HepG2 (cell line): ENCODE measurements at regions not wholly inside any gene's neighbourhood (a gene's known extent, or its start where the extent isn't known, plus 50 kb on each side); places are given as distances from the start of the nearest gene placed in this dataset.

Source experiments
- ATAC-seq: fragments of 200-7000 bp; cut with Tn5 transposase; 3 replicates; pipeline ENCODE4 v1.9.1; 2020; ENCODE audit warnings: mild to moderate bottlenecking, moderate library complexity
- BruUV-seq: library from RNA; stranded (reverse); fragments of 400-500 nt; replicated peaks from 2 replicates; lab custom pipeline; 2021; lab: Mats Ljungman, UMichigan
- CTCF ChIA-PET: fragments of 300-600 bp; formaldehyde crosslinking; extraction: SDS; loops from one replicate; lab custom pipeline; 2021; ENCODE audit warnings: low total read pairs, inconsistent platforms, low intra/inter-chr PET ratio; lab: Yijun Ruan, JAX
- POLR2A ChIA-PET: fragments of 350-600 bp; sonication (Branson Sonifier 250); formaldehyde crosslinking; loops from one replicate; lab custom pipeline; 2020; ENCODE audit warnings: antibody characterized with exemption, inconsistent platforms; lab: Yijun Ruan, JAX
- DNase-seq: peaks from one replicate; pipeline ENCODE4 v3.0.0-alpha.2; 2015; ENCODE audit warnings: low spot score
- FAIRE-seq: peaks from 3 replicates; lab custom pipeline; 2011; peaks lifted over from hg19 to GRCh38; lab: Jason Lieb, UNC
- H2AFZ ChIP-seq: one replicate; pipeline ENCODE4 v1.6.1; 2011; ENCODE audit warnings: low read length, inconsistent platforms
- H3K27ac ChIP-seq: fragments of 300-600 bp; 3 replicates; pipeline ENCODE4 v1.8.0; 2011; ENCODE audit warnings: mixed run types, mild to moderate bottlenecking, mixed read lengths, low read length, inconsistent platforms; ENCODE audit not compliant: insufficient read depth; ENCODE audit errors: extremely low read length
- H3K27me3 ChIP-seq, 2 experiments: fragments of 200-600 bp in 1 of 2; 2 replicates in 1 of 2; 3 replicates in 1 of 2; pipeline versions ENCODE4 v1.6.0 to v1.8.0; 2011; ENCODE audit warnings: low read length in 2 of 2, mild to moderate bottlenecking in 2 of 2, moderate library complexity in 2 of 2, inconsistent platforms in 1 of 2; ENCODE audit not compliant: insufficient read depth in 2 of 2, control insufficient read depth in 1 of 2
- H3K36me3 ChIP-seq, 2 experiments: fragments of 200-600 bp in 1 of 2; replicated peaks in 1 of 2; 2 replicates in 1 of 2; 3 replicates in 1 of 2; pipeline versions ENCODE4 v1.5.1 to v1.8.0; 2011; ENCODE audit warnings: low read length in 2 of 2, inconsistent platforms in 1 of 2; ENCODE audit not compliant: insufficient read depth in 2 of 2, control insufficient read depth in 1 of 2
- H3K4me1 ChIP-seq: 2 replicates; pipeline ENCODE4 v1.5.1; 2012; ENCODE audit warnings: low read length, inconsistent platforms; ENCODE audit not compliant: insufficient read depth
- H3K4me2 ChIP-seq: 2 replicates; pipeline ENCODE4 v1.6.0; 2011; ENCODE audit warnings: low read depth, low read length, inconsistent platforms
- H3K4me3 ChIP-seq, 3 experiments: fragments of 200-600 bp in 1 of 3; sonication (generic), shearing (Covaris generic) in 1 of 3; replicated peaks in 1 of 3; 2 replicates each; pipeline ENCODE4 v1.5.1; 2011 to 2016; ENCODE audit warnings: low read length in 3 of 3, inconsistent platforms in 2 of 3, low read depth in 2 of 3, mild to moderate bottlenecking in 2 of 3, control low read depth in 1 of 3, mixed read lengths in 1 of 3; ENCODE audit not compliant: insufficient read depth in 1 of 3
- H3K79me2 ChIP-seq: one replicate; pipeline ENCODE4 v1.6.1; 2011; ENCODE audit warnings: low read length, inconsistent platforms; ENCODE audit not compliant: insufficient read depth
- H3K9ac ChIP-seq: 2 replicates; pipeline ENCODE4 v1.6.0; 2011; ENCODE audit warnings: mild to moderate bottlenecking, low read depth, low read length, inconsistent platforms; ENCODE audit not compliant: insufficient read depth
- H3K9me3 ChIP-seq: 2 replicates; pipeline ENCODE4 v1.5.1; 2012; ENCODE audit warnings: mild to moderate bottlenecking, low read length
- H4K20me1 ChIP-seq: 2 replicates; pipeline ENCODE4 v1.6.0; 2011; ENCODE audit warnings: inconsistent platforms, mild to moderate bottlenecking, low read length, moderate library complexity; ENCODE audit not compliant: insufficient read depth
- GFI1 ChIP-seq: sonication (generic); formaldehyde crosslinking; IDR thresholded peaks from 2 replicates; pipeline ENCODE4 v1.5.0; 2020; ENCODE audit warnings: missing genetic modification reagents, mild to moderate bottlenecking, borderline replicate concordance
- GMEB1 ChIP-seq: sonication (generic); formaldehyde crosslinking; IDR thresholded peaks from 2 replicates; pipeline ENCODE4 v1.5.1; 2020; ENCODE audit warnings: missing genetic modification reagents, mild to moderate bottlenecking, borderline replicate concordance
- HHEX ChIP-seq: IDR thresholded peaks from 2 replicates; pipeline ENCODE4 v1.6.1; 2016; ENCODE audit warnings: control low read depth
- MBD4 ChIP-seq: IDR thresholded peaks from 2 replicates; pipeline ENCODE4 v1.6.1; 2012; ENCODE audit warnings: low read length, inconsistent platforms, borderline replicate concordance
- PHF8 ChIP-seq: sonication (generic); formaldehyde crosslinking; IDR thresholded peaks from 2 replicates; pipeline ENCODE4 v1.5.0; 2020; ENCODE audit warnings: missing genetic modification reagents
- RAD21 ChIP-seq: fragments of 450-650 bp; formaldehyde crosslinking; IDR thresholded peaks from 2 replicates; pipeline ENCODE4 v1.5.0; 2020; ENCODE audit warnings: mild to moderate bottlenecking
- TSC22D2 ChIP-seq: sonication (generic); formaldehyde crosslinking; IDR thresholded peaks from 2 replicates; pipeline ENCODE4 v1.5.1; 2020; ENCODE audit warnings: missing genetic modification reagents, mild to moderate bottlenecking, borderline replicate concordance
- ZBTB10 ChIP-seq: sonication (generic); formaldehyde crosslinking; IDR thresholded peaks from 2 replicates; pipeline ENCODE4 v1.4.0; 2020; ENCODE audit warnings: missing genetic modification reagents, borderline replicate concordance
- ZNF251 ChIP-seq: sonication (generic); formaldehyde crosslinking; IDR thresholded peaks from 2 replicates; pipeline ENCODE4 v1.9.0; 2021; ENCODE audit warnings: mild to moderate bottlenecking, missing genetic modification reagents
- ZNF253 ChIP-seq: sonication (generic); formaldehyde crosslinking; IDR thresholded peaks from 2 replicates; pipeline ENCODE4 v1.8.0; 2022; ENCODE audit warnings: mild to moderate bottlenecking, missing genetic modification reagents, borderline replicate concordance
- ZNF383 ChIP-seq: sonication (generic); formaldehyde crosslinking; IDR thresholded peaks from 2 replicates; pipeline ENCODE4 v1.4.0; 2020; ENCODE audit warnings: missing genetic modification reagents, mild to moderate bottlenecking, borderline replicate concordance
- ZNF441 ChIP-seq: sonication (generic); formaldehyde crosslinking; IDR thresholded peaks from 2 replicates; pipeline ENCODE4 v1.7.0; 2021; ENCODE audit warnings: missing genetic modification reagents, borderline replicate concordance
- ZNF839 ChIP-seq: sonication (generic); formaldehyde crosslinking; IDR thresholded peaks from 2 replicates; pipeline ENCODE4 v1.4.0; 2020; ENCODE audit warnings: missing genetic modification reagents, mild to moderate bottlenecking, borderline replicate concordance
- WGBS: methylation state at CpG from one replicate; pipeline ENCODE4 v1.1.6; 2017; ENCODE audit warnings: low lambda C conversion rate; 5-methylcytosine and 5-hydroxymethylcytosine counted together
- in situ Hi-C: cut with HindIII; loops from 2 replicates; pipeline ENCODE4 v1.10.0; 2017; ENCODE audit warnings: low pct_unique_long_range_greater_than_20kb; ENCODE audit not compliant: extremely low pct_ligation_motif_present
- intact Hi-C: fragments of 100-400 bp; cut with micrococcal nuclease; formaldehyde crosslinking; loops from one replicate; pipeline ENCODE4 v1.10.0; 2022; ENCODE audit not compliant: unreplicated experiment

- intact Hi-C loops (no loop called here), in situ Hi-C loops (no loop called here)
- H3K4me3 ChIP-seq = no peak overlapping the region
- H2AFZ ChIP-seq = no peak overlapping the region
- WGBS = 9% methylated on average over 4 of the region's 4 CpGs
- CTCF ChIA-PET = no interaction called here
- H3K4me2 ChIP-seq = no peak overlapping the region
- FAIRE-seq = no peak
- DNase-seq = no peak
- no peaks in the 10 kb centered on the region for H4K20me1 ChIP-seq
- peaks cover 0 to 11% of the 10 kb centered on the region in 2 experiments; a peak in 1 of 5 replicates for H3K27me3 ChIP-seq
- H3K9ac ChIP-seq = no peak overlapping the region
- H3K27ac ChIP-seq = no peak overlapping the region
- H3K36me3 ChIP-seq = no peaks in the 10 kb centered on the region
- H3K9me3 ChIP-seq = no peaks in the 10 kb centered on the region
- BruUV-seq = no TSS peak
- TF ChIP-seq ZNF251 (no peak), GFI1 (no peak), PHF8 (CRISPR knock-in tag) (no peak), GMEB1 (no peak), ZBTB10 (CRISPR knock-in tag) (no peak), RAD21 (no peak), TSC22D2 (no peak), ZNF441 (CRISPR knock-in tag) (no peak), ZNF383 (CRISPR knock-in tag) (no peak), ZNF839 (CRISPR knock-in tag) (no peak), MBD4 (no peak), HHEX (CRISPR knock-in tag) (no peak), ZNF253 (CRISPR knock-in tag) (no peak)
- no peak for ATAC-seq
- POLR2A ChIA-PET = no interaction called here
- no peaks in the 10 kb centered on the region for H3K4me1 ChIP-seq
- no peaks in the 10 kb centered on the region for H3K79me2 ChIP-seq
Measured at GRCh38 chr1:232382671-232383070, 247.3 kb downstream of the SIPA1L2 start.
